Activated CD4-positive, alpha-beta T cell treated with anti-CD3 and anti-CD28 coated beads, Interleukin-2, amount 10 ng/mL, durations not matched to agents 7 days and 5 days (primary cell): ENCODE measurements at regions not wholly inside any gene's neighbourhood (a gene's known extent, or its start where the extent isn't known, plus 50 kb on each side); places are given as distances from the start of the nearest gene placed in this dataset.

Source experiments
- CTCF ChIA-PET: fragments of 350-600 bp; sonication (Branson Sonifier 250); formaldehyde crosslinking; loops from one replicate; lab custom pipeline; 2021; ENCODE audit warnings: antibody characterized with exemption; lab: Charles Lee
- POLR2A ChIA-PET: fragments of 350-600 bp; sonication (Branson Sonifier 250); formaldehyde crosslinking; loops from one replicate; lab custom pipeline; 2021; ENCODE audit warnings: antibody characterized with exemption; lab: Charles Lee
- DNase-seq: peaks from one replicate; pipeline ENCODE4 v3.0.0-alpha.2; 2020
- H3K27ac Mint-ChIP-seq: one replicate; pipeline ENCODE4 v1.8.0; 2021; ENCODE audit warnings: mild to moderate bottlenecking, moderate library complexity, mixed read lengths
- H3K27me3 Mint-ChIP-seq: one replicate; pipeline ENCODE4 v1.8.0; 2021; ENCODE audit warnings: mixed read lengths
- H3K36me3 Mint-ChIP-seq: one replicate; pipeline ENCODE4 v1.8.0; 2021; ENCODE audit warnings: low read depth, mixed read lengths
- H3K4me1 Mint-ChIP-seq: one replicate; pipeline ENCODE4 v1.8.0; 2021; ENCODE audit warnings: mixed read lengths
- H3K4me3 Mint-ChIP-seq: one replicate; pipeline ENCODE4 v1.8.0; 2021; ENCODE audit warnings: mild to moderate bottlenecking, moderate library complexity, mixed read lengths
- H3K9me3 Mint-ChIP-seq: one replicate; pipeline ENCODE4 v1.8.0; 2021; ENCODE audit warnings: mixed read lengths

- no peak overlapping the region for H3K4me3 Mint-ChIP-seq
- POLR2A ChIA-PET: no interaction called here
- no peak for DNase-seq
- H3K27ac Mint-ChIP-seq: no peak overlapping the region
- no peaks in the 10 kb centered on the region for H3K4me1 Mint-ChIP-seq
- H3K36me3 Mint-ChIP-seq: no peaks in the 10 kb centered on the region
- H3K9me3 Mint-ChIP-seq: no peaks in the 10 kb centered on the region
- no peaks in the 10 kb centered on the region for H3K27me3 Mint-ChIP-seq
- CTCF ChIA-PET: no interaction called here
Measured at GRCh38 chr5:58403822-58404433, 56.0 kb downstream of the PLK2 start.

GRCh38 chr5:58401701-58402100 lies 58.2 kb downstream of the PLK2 start:
- no peaks in the 10 kb centered on the region for H3K9me3 Mint-ChIP-seq
- peaks cover 2% of the 10 kb centered on the region for H3K27me3 Mint-ChIP-seq
- DNase-seq: no peak
- POLR2A ChIA-PET: no interaction called here
- H3K4me3 Mint-ChIP-seq: no peak overlapping the region
- CTCF ChIA-PET: no interaction called here
- H3K36me3 Mint-ChIP-seq: no peaks in the 10 kb centered on the region
- no peaks in the 10 kb centered on the region for H3K4me1 Mint-ChIP-seq
- no peak overlapping the region for H3K27ac Mint-ChIP-seq

- POLR2A ChIA-PET: no interaction called here
- Mint-ChIP-seq H3K27me3 (peaks cover 2% of the 10 kb centered on the region), H3K4me1 (no peaks in the 10 kb centered on the region), H3K9me3 (no peaks in the 10 kb centered on the region), H3K36me3 (no peaks in the 10 kb centered on the region), H3K27ac (no peak overlapping the region), H3K4me3 (no peak overlapping the region)
- no peak for DNase-seq
- CTCF ChIA-PET: no interaction called here
Measured at GRCh38 chr5:58400737-58401136, 59.1 kb downstream of the PLK2 start.

- ChIA-PET POLR2A (no interaction called here), CTCF (no interaction called here)
- Mint-ChIP-seq H3K36me3 (no peaks in the 10 kb centered on the region), H3K27me3 (peaks cover 2% of the 10 kb centered on the region), H3K27ac (no peak overlapping the region), H3K9me3 (no peaks in the 10 kb centered on the region), H3K4me1 (no peaks in the 10 kb centered on the region), H3K4me3 (no peak overlapping the region)
- DNase-seq: no peak
Measured at GRCh38 chr5:58399951-58400350, 59.9 kb downstream of the PLK2 start.

GRCh38 chr5:58394339-58394738 lies 65.5 kb downstream of the PLK2 start:
- ChIA-PET CTCF (no interaction called here), POLR2A (no interaction called here)
- no peak for DNase-seq
- no peak overlapping the region for H3K4me3 Mint-ChIP-seq
- H3K4me1 Mint-ChIP-seq: no peaks in the 10 kb centered on the region
- no peak overlapping the region for H3K27ac Mint-ChIP-seq
- H3K27me3 Mint-ChIP-seq: peaks cover 4% of the 10 kb centered on the region
- no peaks in the 10 kb centered on the region for H3K9me3 Mint-ChIP-seq
- H3K36me3 Mint-ChIP-seq: no peaks in the 10 kb centered on the region

- DNase-seq: no peak
- CTCF ChIA-PET: no interaction called here
- Mint-ChIP-seq H3K9me3 (no peaks in the 10 kb centered on the region), H3K27me3 (peaks cover 4% of the 10 kb centered on the region), H3K4me1 (no peaks in the 10 kb centered on the region), H3K36me3 (no peaks in the 10 kb centered on the region), H3K4me3 (no peak overlapping the region), H3K27ac (no peak overlapping the region)
- POLR2A ChIA-PET: no interaction called here
Measured at GRCh38 chr5:58393716-58394115, 66.2 kb downstream of the PLK2 start.

- Mint-ChIP-seq H3K27ac (no peak overlapping the region), H3K4me1 (no peaks in the 10 kb centered on the region), H3K9me3 (no peaks in the 10 kb centered on the region), H3K36me3 (no peaks in the 10 kb centered on the region), H3K4me3 (no peak overlapping the region), H3K27me3 (peaks cover 4% of the 10 kb centered on the region)
- ChIA-PET POLR2A (no interaction called here), CTCF (no interaction called here)
- no peak for DNase-seq
Measured at GRCh38 chr5:58392496-58392895, 67.4 kb downstream of the PLK2 start.

GRCh38 chr5:58383448-58383847 lies 76.4 kb downstream of the PLK2 start:
- DNase-seq: no peak
- no peak overlapping the region for H3K4me3 Mint-ChIP-seq
- CTCF ChIA-PET: no interaction called here

GRCh38 chr5:58382131-58382534 lies 77.8 kb downstream of the PLK2 start:
- CTCF ChIA-PET: no interaction called here

More at GRCh38 chr5:58383448-58383847, 76.4 kb downstream of the PLK2 start:
- POLR2A ChIA-PET: no interaction called here
- Mint-ChIP-seq H3K9me3 (peaks cover 9% of the 10 kb centered on the region), H3K4me1 (no peaks in the 10 kb centered on the region), H3K36me3 (no peaks in the 10 kb centered on the region), H3K27ac (no peak overlapping the region), H3K27me3 (no peaks in the 10 kb centered on the region)

GRCh38 chr5:58381566-58381965 lies 78.3 kb downstream of the PLK2 start:
- Mint-ChIP-seq H3K27ac (no peak overlapping the region), H3K36me3 (no peaks in the 10 kb centered on the region), H3K9me3 (peaks cover 15% of the 10 kb centered on the region), H3K4me1 (no peaks in the 10 kb centered on the region), H3K27me3 (no peaks in the 10 kb centered on the region), H3K4me3 (no peak overlapping the region)
- DNase-seq: no peak
- ChIA-PET POLR2A (no interaction called here), CTCF (no interaction called here)

More at GRCh38 chr5:58382131-58382534, 77.8 kb downstream of the PLK2 start:
- Mint-ChIP-seq H3K9me3 (peaks cover 15% of the 10 kb centered on the region), H3K36me3 (no peaks in the 10 kb centered on the region), H3K27ac (no peak overlapping the region), H3K27me3 (no peaks in the 10 kb centered on the region), H3K4me1 (no peaks in the 10 kb centered on the region), H3K4me3 (no peak overlapping the region)
- POLR2A ChIA-PET: no interaction called here
- DNase-seq: no peak

GRCh38 chr5:58380655-58381054 lies 79.2 kb downstream of the PLK2 start:
- Mint-ChIP-seq H3K36me3 (no peaks in the 10 kb centered on the region), H3K4me1 (no peaks in the 10 kb centered on the region), H3K27me3 (no peaks in the 10 kb centered on the region), H3K27ac (no peak overlapping the region), H3K9me3 (peaks cover 15% of the 10 kb centered on the region), H3K4me3 (no peak overlapping the region)
- POLR2A ChIA-PET: no interaction called here
- DNase-seq: no peak
- CTCF ChIA-PET: no interaction called here

- Mint-ChIP-seq H3K4me3 (no peak overlapping the region), H3K36me3 (no peaks in the 10 kb centered on the region), H3K9me3 (peaks cover 15% of the 10 kb centered on the region), H3K4me1 (no peaks in the 10 kb centered on the region), H3K27me3 (no peaks in the 10 kb centered on the region), H3K27ac (no peak overlapping the region)
- CTCF ChIA-PET: interaction anchor here (0.7 kb wide), 1 partner anchor 57 kb away, joined by 3 read pairs; no protein-coding TSS in a partner anchor
- POLR2A ChIA-PET: no interaction called here
- no peak for DNase-seq
Measured at GRCh38 chr5:58378613-58379390, 81.1 kb downstream of the PLK2 start.

GRCh38 chr5:58370606-58371005 lies 89.3 kb downstream of the PLK2 start:
- ChIA-PET CTCF (no interaction called here), POLR2A (no interaction called here)
- no peaks in the 10 kb centered on the region for H3K4me1 Mint-ChIP-seq
- no peak overlapping the region for H3K27ac Mint-ChIP-seq
- no peak overlapping the region for H3K4me3 Mint-ChIP-seq
- no peak for DNase-seq
- H3K27me3 Mint-ChIP-seq: no peaks in the 10 kb centered on the region
- H3K36me3 Mint-ChIP-seq: no peaks in the 10 kb centered on the region
- H3K9me3 Mint-ChIP-seq: no peaks in the 10 kb centered on the region
